ENCODE measurements at regions not wholly inside any gene's neighbourhood (a gene's known extent, or its start where the extent isn't known, plus 50 kb on each side); places are given as distances from the start of the nearest gene placed in this dataset.

- Histone ChIP-seq H3K9ac (ENCODE audit: insufficient read depth in 1 of 2, low read depth in 2 of 2, low read length in 2 of 2) (no peak overlapping the region), H2AFZ (ENCODE audit: low read depth, low read length) (no peak overlapping the region), H4K20me1 (replicated peaks; ENCODE audit: control insufficient read depth, insufficient read depth, low read length) (no peaks in the 10 kb centered on the region), H3K9me1 (ENCODE audit: control insufficient read depth, insufficient read depth, low read length) (no peaks in the 10 kb centered on the region), H3K9me3 (replicated peaks; ENCODE audit: control insufficient read depth, insufficient read depth, low read depth, low read length) (no peaks in the 10 kb centered on the region), H3K27ac (ENCODE audit: extremely low read depth, low read depth, low read length) (no peak overlapping the region), H3K27me3 (ENCODE audit: control insufficient read depth in 2 of 2, insufficient read depth in 2 of 2, low read length in 2 of 2) (peaks cover 0 to 7% of the 10 kb centered on the region in 2 experiments; a peak in 1 of 5 replicates), H3K4me1 (replicated peaks in 1 of 2; ENCODE audit: control insufficient read depth in 2 of 2, insufficient read depth in 2 of 2, low read length in 2 of 2) (no peaks in the 10 kb centered on the region), H3K4me3 (no peak overlapping the region), H3K79me2 (ENCODE audit: control insufficient read depth, insufficient read depth, low read length) (no peaks in the 10 kb centered on the region), H3K4me2 (ENCODE audit: insufficient read depth, low read length) (no peak overlapping the region), H3K36me3 (ENCODE audit: control insufficient read depth, insufficient read depth, low read length) (no peaks in the 10 kb centered on the region)
- ChIA-PET POLR2A (no interaction called here), CTCF (ENCODE audit: low intra/inter-chr PET ratio) (no interaction called here)
- DNase-seq (ENCODE audit: extremely low read depth in 1 of 4, low spot score in 3 of 4) (no peak), FAIRE-seq (no peak), ATAC-seq (no peak)
- BruUV-seq (replicated peaks): no TSS peak
- intact Hi-C loops (cut with micrococcal nuclease) (no loop called here), in situ Hi-C loops (cut with MboI) (no loop called here)
- 0% methylated on average over 9 of the region's 9 CpGs for WGBS (ENCODE audit: insufficient coverage, low coverage, missing lambda C conversion rate)
- TF ChIP-seq POLR3A (IDR thresholded peaks at IDR 0.05; ENCODE audit: borderline replicate concordance, extremely low read depth, insufficient read depth, insufficient read length) (no peak), ARID1B (IDR thresholded peaks at IDR 0.05) (no peak), HNRNPK (IDR thresholded peaks at IDR 0.05; ENCODE audit: low read depth, low read length, poor library complexity, severe bottlenecking) (no peak), POLR3G (IDR thresholded peaks at IDR 0.05; ENCODE audit: extremely low read depth, insufficient read length, insufficient replicate concordance) (no peak), ZNF3 (CRISPR knock-in tag; IDR thresholded peaks at IDR 0.05) (no peak), RBM17 (IDR thresholded peaks at IDR 0.05; ENCODE audit: borderline replicate concordance, low read depth, low read length) (no peak), FOXA3 (CRISPR knock-in tag; conservative IDR thresholded peaks at IDR 0.05 in 1 of 2, IDR thresholded peaks at IDR 0.05 in 1 of 2) (no peak), ETV5 (CRISPR knock-in tag; IDR thresholded peaks at IDR 0.05; ENCODE audit: low read depth) (no peak), ADNP (tag; IDR thresholded peaks at IDR 0.05) (no peak)
- TF ChIP-seq, protein P1, sequence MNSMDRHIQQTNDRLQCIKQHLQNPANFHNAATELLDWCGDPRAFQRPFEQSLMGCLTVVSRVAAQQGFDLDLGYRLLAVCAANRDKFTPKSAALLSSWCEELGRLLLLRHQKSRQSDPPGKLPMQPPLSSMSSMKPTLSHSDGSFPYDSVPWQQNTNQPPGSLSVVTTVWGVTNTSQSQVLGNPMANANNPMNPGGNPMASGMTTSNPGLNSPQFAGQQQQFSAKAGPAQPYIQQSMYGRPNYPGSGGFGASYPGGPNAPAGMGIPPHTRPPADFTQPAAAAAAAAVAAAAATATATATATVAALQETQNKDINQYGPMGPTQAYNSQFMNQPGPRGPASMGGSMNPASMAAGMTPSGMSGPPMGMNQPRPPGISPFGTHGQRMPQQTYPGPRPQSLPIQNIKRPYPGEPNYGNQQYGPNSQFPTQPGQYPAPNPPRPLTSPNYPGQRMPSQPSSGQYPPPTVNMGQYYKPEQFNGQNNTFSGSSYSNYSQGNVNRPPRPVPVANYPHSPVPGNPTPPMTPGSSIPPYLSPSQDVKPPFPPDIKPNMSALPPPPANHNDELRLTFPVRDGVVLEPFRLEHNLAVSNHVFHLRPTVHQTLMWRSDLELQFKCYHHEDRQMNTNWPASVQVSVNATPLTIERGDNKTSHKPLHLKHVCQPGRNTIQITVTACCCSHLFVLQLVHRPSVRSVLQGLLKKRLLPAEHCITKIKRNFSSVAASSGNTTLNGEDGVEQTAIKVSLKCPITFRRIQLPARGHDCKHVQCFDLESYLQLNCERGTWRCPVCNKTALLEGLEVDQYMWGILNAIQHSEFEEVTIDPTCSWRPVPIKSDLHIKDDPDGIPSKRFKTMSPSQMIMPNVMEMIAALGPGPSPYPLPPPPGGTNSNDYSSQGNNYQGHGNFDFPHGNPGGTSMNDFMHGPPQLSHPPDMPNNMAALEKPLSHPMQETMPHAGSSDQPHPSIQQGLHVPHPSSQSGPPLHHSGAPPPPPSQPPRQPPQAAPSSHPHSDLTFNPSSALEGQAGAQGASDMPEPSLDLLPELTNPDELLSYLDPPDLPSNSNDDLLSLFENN (IDR thresholded peaks at IDR 0.05; ENCODE audit: low read depth in 2 of 2, low read length in 2 of 2): no peak
- TF ChIP-seq, protein P2, sequence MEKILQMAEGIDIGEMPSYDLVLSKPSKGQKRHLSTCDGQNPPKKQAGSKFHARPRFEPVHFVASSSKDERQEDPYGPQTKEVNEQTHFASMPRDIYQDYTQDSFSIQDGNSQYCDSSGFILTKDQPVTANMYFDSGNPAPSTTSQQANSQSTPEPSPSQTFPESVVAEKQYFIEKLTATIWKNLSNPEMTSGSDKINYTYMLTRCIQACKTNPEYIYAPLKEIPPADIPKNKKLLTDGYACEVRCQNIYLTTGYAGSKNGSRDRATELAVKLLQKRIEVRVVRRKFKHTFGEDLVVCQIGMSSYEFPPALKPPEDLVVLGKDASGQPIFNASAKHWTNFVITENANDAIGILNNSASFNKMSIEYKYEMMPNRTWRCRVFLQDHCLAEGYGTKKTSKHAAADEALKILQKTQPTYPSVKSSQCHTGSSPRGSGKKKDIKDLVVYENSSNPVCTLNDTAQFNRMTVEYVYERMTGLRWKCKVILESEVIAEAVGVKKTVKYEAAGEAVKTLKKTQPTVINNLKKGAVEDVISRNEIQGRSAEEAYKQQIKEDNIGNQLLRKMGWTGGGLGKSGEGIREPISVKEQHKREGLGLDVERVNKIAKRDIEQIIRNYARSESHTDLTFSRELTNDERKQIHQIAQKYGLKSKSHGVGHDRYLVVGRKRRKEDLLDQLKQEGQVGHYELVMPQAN (IDR thresholded peaks at IDR 0.05; ENCODE audit: borderline replicate concordance): no peak
- TF ChIP-seq, protein P3, sequence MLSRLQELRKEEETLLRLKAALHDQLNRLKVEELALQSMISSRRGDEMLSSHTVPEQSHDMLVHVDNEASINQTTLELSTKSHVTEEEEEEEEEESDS (CRISPR knock-in tag; IDR thresholded peaks at IDR 0.05): no peak
Observed at GRCh38 chr2:239647052-239647819, 246.4 kb upstream of the HDAC4 start.
